GM23248 (cell line): ENCODE measurements at regions not wholly inside any gene's neighbourhood (a gene's known extent, or its start where the extent isn't known, plus 50 kb on each side); places are given as distances from the start of the nearest gene placed in this dataset.

ENCODE experiments used
- EZH2 ChIP-seq: fragments of 200-600 bp; sonication (generic); IDR thresholded peaks from 2 replicates; pipeline ENCODE4 v1.6.1; 2018; ENCODE audit warnings: antibody characterized with exemption, mild to moderate bottlenecking; ENCODE audit not compliant: insufficient read depth, poor library complexity, severe bottlenecking
- EZH2phosphoT487 ChIP-seq: fragments of 200-600 bp; sonication (generic); IDR thresholded peaks from 2 replicates; pipeline ENCODE4 v1.6.1; 2018; ENCODE audit warnings: antibody characterized with exemption, moderate library complexity, mild to moderate bottlenecking, low read depth; ENCODE audit not compliant: insufficient read depth

DNA sequence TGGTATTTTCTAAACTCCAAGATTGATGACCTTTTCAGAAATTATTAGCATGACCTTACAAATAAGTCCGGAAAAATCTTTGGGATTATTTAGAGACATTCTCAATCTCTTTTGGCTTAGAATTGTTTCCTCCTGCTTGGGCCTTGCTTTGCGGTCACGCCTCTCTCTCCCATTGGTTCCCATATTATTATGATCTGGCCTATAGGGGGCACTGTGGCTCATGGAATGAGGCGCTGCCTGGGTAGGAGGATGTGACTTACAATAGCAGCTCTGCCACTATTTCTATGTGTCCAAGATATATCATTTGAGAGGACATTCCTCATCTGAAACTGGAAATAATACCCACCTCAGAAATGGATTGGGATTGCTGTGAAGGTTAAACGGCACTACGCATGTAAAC is 464.9 kb downstream of the MFSD1 start:
- TF ChIP-seq EZH2 (no peak), EZH2phosphoT487 (no peak)
